T-cell (primary cell): ENCODE measurements at regions not wholly inside any gene's neighbourhood (a gene's known extent, or its start where the extent isn't known, plus 50 kb on each side); places are given as distances from the start of the nearest gene placed in this dataset.
"Not testable (repeated sequence)": the region's sequence is repeated elsewhere in the genome, so short reads cannot be mapped to it uniquely, and the experiment has no call there.

Experiments
- ATAC-seq, 4 experiments: fragments of 200-7000 bp in 3 of 4; fragments of 150-1000 bp in 1 of 4; cut with Tn5 transposase; replicated peaks in 1 of 4; 1 replicate in 3 of 4; 2 replicates in 1 of 4; pipeline ENCODE4 v1.10.0; 2021; ENCODE audit warnings: moderate library complexity in 3 of 4, mild to moderate bottlenecking in 2 of 4, moderate number of reproducible peaks in 1 of 4
- CTCF ChIA-PET, 2 donors: fragments of 300-600 bp; sonication (Branson Sonifier 250); formaldehyde crosslinking; loops; one replicate each; lab custom pipeline; 2022; ENCODE audit warnings: antibody characterized with exemption in 2 of 2; lab: Charles Lee
- POLR2A ChIA-PET, 2 donors: fragments of 300-600 bp; sonication (Branson Sonifier 250); formaldehyde crosslinking; loops; one replicate each; lab custom pipeline; 2022; ENCODE audit warnings: antibody characterized with exemption in 2 of 2; lab: Charles Lee
- DNase-seq, 35 experiments: peaks; one replicate each; pipeline versions ENCODE4 v3.0.0 to v3.0.0-alpha.2; 2013 to 2023
- H3K27ac ChIP-seq: one replicate; pipeline ENCODE4 v1.5.1; 2013; ENCODE audit warnings: low read length
- H3K27me3 ChIP-seq, 2 experiments: replicated peaks in 1 of 2; 1 replicate in 1 of 2; 2 replicates in 1 of 2; pipeline versions ENCODE4 v1.6.1 to v1.7.0; 2013; ENCODE audit warnings: low read length in 1 of 2, mixed read lengths in 1 of 2; ENCODE audit not compliant: control insufficient read depth in 2 of 2, insufficient read depth in 2 of 2; ENCODE audit errors: extremely low read depth in 1 of 2
- H3K36me3 ChIP-seq, 2 donors: 1 replicate in 1 of 2; 2 replicates in 1 of 2; pipeline versions ENCODE4 v1.6.1 to v1.7.0; 2013; ENCODE audit warnings: low read length in 1 of 2; ENCODE audit not compliant: control insufficient read depth in 2 of 2, insufficient read depth in 1 of 2; ENCODE audit errors: extremely low read depth in 1 of 2
- H3K4me1 ChIP-seq, 2 experiments: 1 replicate in 1 of 2; 2 replicates in 1 of 2; pipeline versions ENCODE4 v1.6.1 to v1.7.0; 2013; ENCODE audit warnings: low read length in 2 of 2, mixed read lengths in 1 of 2; ENCODE audit not compliant: insufficient read depth in 2 of 2, control insufficient read depth in 1 of 2; ENCODE audit errors: extremely low read depth in 1 of 2
- H3K4me3 ChIP-seq, 2 donors: 1 replicate in 1 of 2; 2 replicates in 1 of 2; pipeline versions ENCODE4 v1.5.1 to v1.7.0; 2013; ENCODE audit warnings: mild to moderate bottlenecking in 2 of 2, low read length in 1 of 2, moderate library complexity in 1 of 2; ENCODE audit not compliant: control insufficient read depth in 1 of 2; ENCODE audit errors: extremely low read depth in 1 of 2
- H3K9me3 ChIP-seq: 2 replicates; pipeline ENCODE4 v1.7.0; 2013
- H3K27ac Mint-ChIP-seq, 2 donors: one replicate each; pipeline ENCODE4 v1.8.0; 2020 to 2021; ENCODE audit warnings: mild to moderate bottlenecking in 2 of 2, mixed read lengths in 2 of 2
- H3K27me3 Mint-ChIP-seq, 2 donors: one replicate each; pipeline ENCODE4 v1.8.0; 2021 to 2022; ENCODE audit warnings: mixed read lengths in 2 of 2
- H3K36me3 Mint-ChIP-seq: one replicate; pipeline ENCODE4 v1.8.0; 2021; ENCODE audit warnings: mixed read lengths
- H3K4me1 Mint-ChIP-seq, 3 donors: one replicate each; pipeline ENCODE4 v1.8.0; 2020 to 2022; ENCODE audit warnings: mixed read lengths in 3 of 3, mild to moderate bottlenecking in 1 of 3
- H3K4me3 Mint-ChIP-seq, 3 donors: one replicate each; pipeline ENCODE4 v1.8.0; 2020 to 2022; ENCODE audit warnings: mild to moderate bottlenecking in 3 of 3, mixed read lengths in 3 of 3, moderate library complexity in 3 of 3
- H3K9me3 Mint-ChIP-seq, 3 donors: one replicate each; pipeline ENCODE4 v1.8.0; 2020 to 2022; ENCODE audit warnings: mixed read lengths in 3 of 3
- WGBS: methylation state at CpG from one replicate; pipeline ENCODE4 v1.1.5; 2013; ENCODE audit warnings: missing lambda C conversion rate; ENCODE audit not compliant: insufficient coverage; 5-methylcytosine and 5-hydroxymethylcytosine counted together

DNA sequence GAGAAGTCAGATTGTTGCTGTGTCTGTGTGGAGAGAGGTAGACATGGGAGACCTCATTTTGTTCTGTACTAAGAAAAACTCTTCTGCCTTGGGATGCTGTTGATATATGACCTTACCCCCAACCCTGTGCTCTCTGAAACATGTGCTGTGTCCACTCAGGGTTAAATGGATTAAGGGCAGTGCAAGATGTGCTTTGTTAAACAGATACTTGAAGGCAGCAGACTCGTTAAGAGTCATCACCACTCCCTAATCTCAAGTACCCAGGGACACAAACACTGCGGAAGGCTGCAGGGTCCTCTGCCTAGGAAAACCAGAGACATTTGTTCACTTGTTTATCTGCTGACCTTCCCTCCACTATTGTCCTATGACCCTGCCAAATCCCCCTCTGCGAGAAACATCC is 1183.5 kb downstream of the FOXD4L5 start:
- H3K36me3 ChIP-seq, POLR2A ChIA-PET, H3K4me1 ChIP-seq, H3K27ac Mint-ChIP-seq, H3K27me3 Mint-ChIP-seq, H3K4me3 Mint-ChIP-seq, ATAC-seq, H3K9me3 Mint-ChIP-seq, CTCF ChIA-PET, H3K27ac ChIP-seq, H3K4me1 Mint-ChIP-seq, DNase-seq, H3K9me3 ChIP-seq, H3K4me3 ChIP-seq, H3K27me3 ChIP-seq, H3K36me3 Mint-ChIP-seq: not testable (repeated sequence)
- WGBS: 100% methylated on average over 1 of the region's 3 CpGs

DNA sequence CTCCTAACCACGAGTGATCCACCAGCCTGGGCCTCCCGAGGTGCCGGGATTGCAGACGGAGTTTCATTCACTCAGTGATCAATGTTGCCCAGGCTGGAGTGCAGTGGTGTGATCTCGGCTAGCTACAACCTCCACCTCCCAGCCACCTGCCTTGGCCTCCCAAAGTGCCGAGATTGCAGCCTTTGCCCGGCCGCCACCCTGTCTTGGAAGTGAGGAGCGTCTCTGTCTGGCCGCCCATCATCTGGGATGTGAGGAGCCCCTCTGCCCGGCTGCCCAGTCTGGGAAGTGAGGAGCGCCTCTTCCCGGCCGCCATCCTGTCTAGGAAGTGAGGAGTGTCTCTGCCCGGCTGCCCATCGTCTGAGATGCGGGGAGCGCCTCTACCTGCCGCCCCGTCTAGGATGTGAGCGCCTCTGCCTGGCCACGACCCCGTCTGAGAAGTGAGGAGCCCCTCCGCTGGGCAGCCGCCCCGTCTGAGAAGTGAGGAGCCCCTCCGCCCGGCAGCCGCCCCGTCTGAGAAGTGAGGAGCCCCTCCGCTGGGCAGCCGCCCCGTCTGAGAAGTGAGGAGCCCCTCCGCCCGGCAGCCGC is 1184.3 kb downstream of the FOXD4L5 start:
- H3K36me3 ChIP-seq, H3K27ac ChIP-seq, H3K9me3 Mint-ChIP-seq, DNase-seq, H3K27me3 Mint-ChIP-seq, H3K4me1 ChIP-seq, H3K9me3 ChIP-seq, ATAC-seq, POLR2A ChIA-PET, H3K4me3 Mint-ChIP-seq, H3K4me3 ChIP-seq, H3K27ac Mint-ChIP-seq, H3K27me3 ChIP-seq, H3K4me1 Mint-ChIP-seq, CTCF ChIA-PET, H3K36me3 Mint-ChIP-seq: not testable (repeated sequence)
- WGBS: 86% methylated on average over 8 of the region's 36 CpGs

DNA sequence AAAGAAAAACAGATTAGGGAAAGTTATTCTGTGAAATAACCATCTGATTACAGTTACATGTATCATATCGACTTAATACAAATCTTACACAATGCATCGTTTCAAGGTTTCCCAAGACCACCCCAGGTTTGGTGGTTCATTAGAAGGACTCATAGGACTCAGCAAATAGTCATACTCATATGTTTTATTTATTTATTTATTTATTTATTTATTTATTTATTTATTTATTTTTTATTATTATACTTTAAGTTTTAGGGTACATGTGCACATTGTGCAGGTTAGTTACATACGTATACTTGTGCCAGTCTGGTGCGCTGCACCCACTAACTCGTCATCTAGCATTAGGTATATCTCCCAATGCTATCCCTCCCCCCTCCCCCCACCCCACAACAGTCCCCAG is 1199.0 kb downstream of the FOXD4L5 start:
- WGBS: no CpG with 5 or more reads among the region's 5 CpGs
- H3K27ac Mint-ChIP-seq: not testable (repeated sequence)

DNA sequence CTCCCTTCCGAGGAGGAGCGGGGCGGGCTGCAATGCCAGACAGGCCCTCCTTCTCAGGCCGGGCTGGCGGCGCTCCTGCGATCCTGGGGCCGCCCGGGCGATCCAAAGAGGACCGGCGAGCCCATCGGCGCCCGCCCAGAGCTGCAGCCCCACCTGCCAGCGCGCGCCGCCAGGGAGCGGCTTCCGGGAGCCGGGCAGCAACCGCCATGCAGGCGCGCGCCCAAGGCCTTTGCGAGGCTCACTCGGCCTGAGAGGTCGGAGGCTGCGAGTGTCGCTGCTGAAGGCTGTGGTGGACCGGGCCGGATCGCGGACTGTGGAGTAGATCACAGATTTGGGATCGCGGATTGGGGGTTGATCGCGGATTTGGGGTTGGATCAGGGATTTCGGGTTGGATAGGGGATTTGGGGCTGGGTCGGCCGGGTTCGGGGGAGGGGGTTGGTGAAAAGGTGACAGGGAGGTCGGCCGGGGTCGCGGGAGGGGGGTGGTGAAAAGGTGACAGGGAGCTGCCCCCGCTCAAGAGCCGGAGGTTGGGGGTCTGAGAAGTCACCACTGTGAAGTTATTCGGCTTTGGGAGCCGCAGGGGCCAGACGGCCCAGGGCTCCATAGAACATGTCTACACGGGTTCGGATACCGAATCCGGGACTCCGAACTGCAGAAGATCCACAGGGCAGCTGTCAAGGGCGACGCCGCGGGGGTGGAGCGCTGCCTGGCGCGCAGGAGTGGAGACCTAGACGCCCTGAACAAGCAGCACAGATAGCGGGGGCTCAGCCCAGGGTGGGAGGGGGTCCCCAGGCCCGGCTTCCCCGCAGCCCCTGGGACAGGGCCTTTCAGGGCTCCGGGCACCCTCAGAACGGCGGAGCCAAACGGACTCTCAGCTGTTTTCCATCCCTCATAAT is 1213.4 kb downstream of the FOXD4L5 start:
- 83% methylated on average over 63 of the region's 72 CpGs for WGBS
- CTCF ChIA-PET, H3K4me1 Mint-ChIP-seq: not testable (repeated sequence)

More for the DNA sequence above, 1199.0 kb downstream of the FOXD4L5 start:
- H3K27ac ChIP-seq, CTCF ChIA-PET, H3K9me3 ChIP-seq, H3K36me3 ChIP-seq, H3K27me3 ChIP-seq, ATAC-seq, H3K27me3 Mint-ChIP-seq, H3K4me3 ChIP-seq, H3K36me3 Mint-ChIP-seq, H3K4me3 Mint-ChIP-seq, H3K4me1 Mint-ChIP-seq, H3K4me1 ChIP-seq, POLR2A ChIA-PET, DNase-seq: not testable (repeated sequence)
- peaks cover 0 to 11% (median 1%) of the 10 kb centered on the region in 3 donors for H3K9me3 Mint-ChIP-seq

DNA sequence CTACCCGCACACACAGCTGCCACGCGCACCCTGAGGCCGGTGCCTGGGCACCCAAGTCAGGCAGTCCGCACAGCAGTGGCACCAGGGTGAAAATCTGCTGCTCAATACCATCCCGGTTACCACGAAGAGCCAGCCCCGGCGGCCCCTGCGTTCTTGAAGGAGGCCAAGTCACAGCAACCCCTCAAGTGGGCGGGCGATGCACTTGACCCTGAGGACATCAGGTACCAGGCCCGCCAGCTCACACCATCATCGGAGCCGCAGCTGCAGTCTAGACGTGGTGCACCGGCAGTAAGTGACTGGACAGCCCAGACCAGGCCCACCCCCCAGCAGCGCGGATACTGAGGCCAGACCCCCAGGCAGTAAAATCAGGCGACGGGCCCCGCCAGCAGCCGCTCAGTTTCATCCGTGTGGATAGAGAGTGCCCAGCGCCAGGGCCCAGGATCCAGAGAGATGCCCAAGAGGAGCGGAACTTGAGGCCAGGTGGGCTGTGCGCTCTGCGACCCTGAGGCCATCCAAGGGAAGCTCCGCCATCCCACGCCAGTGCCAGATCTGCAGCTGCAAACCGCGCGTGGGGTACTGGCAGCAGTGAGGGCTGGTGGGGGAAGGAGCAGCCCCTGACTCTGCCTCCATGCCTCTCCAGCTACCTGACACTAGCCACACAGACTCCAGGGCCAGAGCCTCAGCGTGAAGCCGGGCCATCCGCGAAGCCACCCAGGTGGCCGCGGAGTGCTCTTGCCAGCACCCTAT is 1214.2 kb downstream of the FOXD4L5 start:
- CTCF ChIA-PET, H3K27ac Mint-ChIP-seq, ATAC-seq, H3K27ac ChIP-seq, H3K9me3 Mint-ChIP-seq, H3K4me1 ChIP-seq, H3K4me3 ChIP-seq, DNase-seq, H3K9me3 ChIP-seq, H3K36me3 ChIP-seq, H3K27me3 Mint-ChIP-seq, H3K4me3 Mint-ChIP-seq, H3K27me3 ChIP-seq, H3K36me3 Mint-ChIP-seq, POLR2A ChIA-PET, H3K4me1 Mint-ChIP-seq: not testable (repeated sequence)
- WGBS: 82% methylated on average over 25 of the region's 39 CpGs

More for the DNA sequence above, 1213.4 kb downstream of the FOXD4L5 start:
- H3K27ac ChIP-seq, H3K4me1 ChIP-seq, ATAC-seq, H3K9me3 Mint-ChIP-seq, H3K36me3 Mint-ChIP-seq, H3K4me3 ChIP-seq, H3K9me3 ChIP-seq, H3K4me3 Mint-ChIP-seq, H3K36me3 ChIP-seq, DNase-seq, H3K27me3 Mint-ChIP-seq, H3K27me3 ChIP-seq, POLR2A ChIA-PET, H3K27ac Mint-ChIP-seq: not testable (repeated sequence)

DNA sequence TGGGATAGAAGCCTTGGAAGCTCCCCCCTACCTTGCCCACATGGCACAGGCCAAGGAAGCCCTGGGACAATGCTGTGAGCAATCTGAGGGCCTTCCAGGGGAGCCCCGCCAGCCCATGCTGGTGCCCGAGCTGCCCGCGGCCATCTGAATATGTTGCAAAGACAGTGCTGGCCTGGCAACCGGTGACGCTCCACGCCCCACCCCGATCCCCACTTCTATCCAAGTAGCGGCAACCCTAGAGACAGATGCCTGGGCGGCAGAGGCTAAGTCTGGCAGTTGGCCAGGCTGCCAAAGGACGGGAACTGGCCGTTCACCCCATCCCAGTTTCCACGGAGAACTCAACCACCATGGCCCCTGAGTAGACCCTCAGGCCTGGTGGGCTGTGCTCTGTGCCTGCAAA is 1214.9 kb downstream of the FOXD4L5 start:
- 76% methylated on average over 10 of the region's 13 CpGs for WGBS
- H3K27ac Mint-ChIP-seq, H3K4me1 ChIP-seq, H3K4me3 Mint-ChIP-seq, DNase-seq, POLR2A ChIA-PET, H3K9me3 ChIP-seq, CTCF ChIA-PET, H3K36me3 Mint-ChIP-seq, H3K4me3 ChIP-seq, H3K9me3 Mint-ChIP-seq, H3K27me3 ChIP-seq, H3K36me3 ChIP-seq, H3K27ac ChIP-seq, ATAC-seq, H3K27me3 Mint-ChIP-seq, H3K4me1 Mint-ChIP-seq: not testable (repeated sequence)
